Hepatocyte (in vitro differentiated cells): ENCODE measurements at regions not wholly inside any gene's neighbourhood (a gene's known extent, or its start where the extent isn't known, plus 50 kb on each side); places are given as distances from the start of the nearest gene placed in this dataset.

Source experiments
- DNase-seq: peaks from one replicate; pipeline ENCODE4 v3.0.0-alpha.2; 2016; ENCODE audit warnings: low spot score
- H2AFZ ChIP-seq: fragments of 200-600 bp; sonication (generic); 2 replicates; pipeline ENCODE4 v1.6.0; 2016; ENCODE audit warnings: antibody characterized with exemption, mild to moderate bottlenecking
- H3K27ac ChIP-seq: fragments of 200-600 bp; sonication (generic); 2 replicates; pipeline ENCODE4 v1.5.1; 2016; ENCODE audit warnings: mild to moderate bottlenecking
- H3K27me3 ChIP-seq: fragments of 200-600 bp; sonication (generic); 2 replicates; pipeline ENCODE4 v1.6.1; 2016
- H3K36me3 ChIP-seq: fragments of 200-600 bp; sonication (generic); replicated peaks from 2 replicates; pipeline ENCODE4 v1.5.1; 2016; ENCODE audit warnings: low read depth; ENCODE audit not compliant: insufficient read depth
- H3K4me1 ChIP-seq: fragments of 200-600 bp; sonication (generic); 2 replicates; pipeline ENCODE4 v1.5.1; 2016; ENCODE audit warnings: mild to moderate bottlenecking, moderate library complexity; ENCODE audit not compliant: insufficient read depth
- H3K4me2 ChIP-seq: fragments of 200-600 bp; sonication (generic); 2 replicates; pipeline ENCODE4 v1.6.0; 2016
- H3K4me3 ChIP-seq: fragments of 200-600 bp; sonication (generic); 2 replicates; pipeline ENCODE4 v1.5.1; 2016; ENCODE audit warnings: mild to moderate bottlenecking
- H3K79me2 ChIP-seq: fragments of 200-600 bp; sonication (generic); 2 replicates; pipeline ENCODE4 v1.6.0; 2017; ENCODE audit warnings: mild to moderate bottlenecking
- H3K9me2 ChIP-seq: fragments of 200-600 bp; sonication (generic); replicated peaks from 2 replicates; pipeline ENCODE4 v1.6.0; 2017; ENCODE audit warnings: mild to moderate bottlenecking; ENCODE audit not compliant: insufficient read depth
- H3K9me3 ChIP-seq: fragments of 200-600 bp; sonication (generic); 2 replicates; pipeline ENCODE4 v1.5.1; 2016; ENCODE audit warnings: low read depth, mild to moderate bottlenecking
- H4K20me1 ChIP-seq: fragments of 200-600 bp; sonication (generic); 2 replicates; pipeline ENCODE4 v1.6.0; 2016; ENCODE audit warnings: mild to moderate bottlenecking; ENCODE audit not compliant: insufficient read depth, poor library complexity, severe bottlenecking
- EZH2 ChIP-seq: fragments of 200-600 bp; sonication (generic); IDR thresholded peaks from 2 replicates; pipeline ENCODE4 v1.6.1; 2016; ENCODE audit warnings: antibody characterized with exemption, mild to moderate bottlenecking, borderline replicate concordance
- EZH2phosphoT487 ChIP-seq: fragments of 200-600 bp; sonication (generic); IDR thresholded peaks from one replicate; pipeline ENCODE4 v1.6.1; 2018; ENCODE audit warnings: antibody characterized with exemption, mild to moderate bottlenecking, low read depth, moderate library complexity; ENCODE audit not compliant: unreplicated experiment, severe bottlenecking
- WGBS: methylation state at CpG from one replicate; pipeline ENCODE4 v1.1.6; 2016; ENCODE audit warnings: low lambda C conversion rate; ENCODE audit errors: missing lambda C conversion rate; 5-methylcytosine and 5-hydroxymethylcytosine counted together
- TF ChIP-seq, protein P1 (sequence below): fragments of 200-600 bp; sonication (generic); IDR thresholded peaks from 2 replicates; pipeline ENCODE4 v1.5.1; 2016; ENCODE audit warnings: antibody characterized with exemption, mild to moderate bottlenecking; ENCODE audit not compliant: poor library complexity

GRCh38 chr18:78683191-78684010, 296.2 kb upstream of the SALL3 start:
- TF ChIP-seq EZH2, result no peak
- TF ChIP-seq, protein P1, sequence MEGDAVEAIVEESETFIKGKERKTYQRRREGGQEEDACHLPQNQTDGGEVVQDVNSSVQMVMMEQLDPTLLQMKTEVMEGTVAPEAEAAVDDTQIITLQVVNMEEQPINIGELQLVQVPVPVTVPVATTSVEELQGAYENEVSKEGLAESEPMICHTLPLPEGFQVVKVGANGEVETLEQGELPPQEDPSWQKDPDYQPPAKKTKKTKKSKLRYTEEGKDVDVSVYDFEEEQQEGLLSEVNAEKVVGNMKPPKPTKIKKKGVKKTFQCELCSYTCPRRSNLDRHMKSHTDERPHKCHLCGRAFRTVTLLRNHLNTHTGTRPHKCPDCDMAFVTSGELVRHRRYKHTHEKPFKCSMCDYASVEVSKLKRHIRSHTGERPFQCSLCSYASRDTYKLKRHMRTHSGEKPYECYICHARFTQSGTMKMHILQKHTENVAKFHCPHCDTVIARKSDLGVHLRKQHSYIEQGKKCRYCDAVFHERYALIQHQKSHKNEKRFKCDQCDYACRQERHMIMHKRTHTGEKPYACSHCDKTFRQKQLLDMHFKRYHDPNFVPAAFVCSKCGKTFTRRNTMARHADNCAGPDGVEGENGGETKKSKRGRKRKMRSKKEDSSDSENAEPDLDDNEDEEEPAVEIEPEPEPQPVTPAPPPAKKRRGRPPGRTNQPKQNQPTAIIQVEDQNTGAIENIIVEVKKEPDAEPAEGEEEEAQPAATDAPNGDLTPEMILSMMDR, result no peak
- no peak for TF ChIP-seq EZH2phosphoT487
- Histone ChIP-seq H3K4me1 (no peaks in the 10 kb centered on the region), H3K27me3 (no peaks in the 10 kb centered on the region), H2AFZ (no peak overlapping the region), H3K4me2 (no peak overlapping the region), H3K27ac (no peak overlapping the region), H3K79me2 (no peaks in the 10 kb centered on the region), H3K4me3 (no peak overlapping the region), H3K9me3 (no peaks in the 10 kb centered on the region), H4K20me1 (no peaks in the 10 kb centered on the region), H3K36me3 (no peaks in the 10 kb centered on the region), H3K9me2 (no peaks in the 10 kb centered on the region)
- WGBS, result 90% methylated on average over 26 of the region's 26 CpGs
- no peak for DNase-seq

DNA sequence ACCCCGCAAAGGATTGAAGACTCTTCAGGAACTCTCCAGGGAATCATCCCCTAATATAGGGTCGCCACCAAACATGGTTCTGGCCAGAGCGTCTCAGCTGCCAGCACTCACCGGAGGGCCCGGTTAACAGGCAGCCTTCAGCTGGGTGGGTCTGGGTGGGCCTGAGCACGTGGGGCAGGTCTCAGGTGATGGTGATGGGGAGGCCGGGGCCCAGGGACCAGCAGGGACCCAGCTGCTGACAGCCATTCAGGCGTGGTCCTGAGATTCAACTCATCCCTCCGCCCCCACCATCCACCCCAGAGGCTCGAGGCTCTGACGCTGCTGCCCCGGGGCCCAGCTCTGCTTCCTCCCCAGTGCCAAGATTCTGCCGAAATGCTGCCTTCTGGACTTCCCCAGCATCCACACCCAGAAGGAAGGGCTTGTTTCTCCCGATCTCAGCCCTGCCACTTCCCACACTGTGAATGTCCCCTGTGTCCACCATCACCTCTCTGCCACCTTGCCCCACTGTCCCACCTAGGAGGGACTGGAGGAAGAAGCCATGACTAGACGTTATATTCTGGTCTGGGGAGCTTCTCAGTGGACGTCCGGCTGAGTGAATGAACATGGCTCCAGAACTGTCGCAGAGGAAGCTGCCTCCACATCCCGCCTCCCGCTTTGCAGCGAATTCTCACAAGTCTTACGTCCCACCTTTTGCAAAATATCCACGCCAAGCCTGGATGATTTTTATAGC, 294.2 kb upstream of the SALL3 start:
- H3K9me2 ChIP-seq, result no peaks in the 10 kb centered on the region
- H3K36me3 ChIP-seq, result no peaks in the 10 kb centered on the region
- H3K4me1 ChIP-seq, result no peaks in the 10 kb centered on the region
- no peak overlapping the region for H2AFZ ChIP-seq
- H4K20me1 ChIP-seq, result no peaks in the 10 kb centered on the region
- no peaks in the 10 kb centered on the region for H3K27me3 ChIP-seq
- no peak overlapping the region for H3K27ac ChIP-seq
- H3K79me2 ChIP-seq, result no peaks in the 10 kb centered on the region
- no peak overlapping the region for H3K4me2 ChIP-seq
- TF ChIP-seq EZH2 (no peak), EZH2phosphoT487 (no peak)
- TF ChIP-seq, protein P1, result no peak
- WGBS, result 81% methylated on average over 20 of the region's 23 CpGs
- DNase-seq, result no peak
- no peak overlapping the region for H3K4me3 ChIP-seq
- no peaks in the 10 kb centered on the region for H3K9me3 ChIP-seq

GRCh38 chr18:78685980-78686530, 293.6 kb upstream of the SALL3 start:
- Histone ChIP-seq H3K27me3 (no peaks in the 10 kb centered on the region), H3K79me2 (no peaks in the 10 kb centered on the region), H4K20me1 (no peaks in the 10 kb centered on the region), H3K36me3 (no peaks in the 10 kb centered on the region), H3K9me2 (no peaks in the 10 kb centered on the region), H2AFZ (no peak overlapping the region), H3K4me3 (no peak overlapping the region), H3K4me2 (no peak overlapping the region), H3K9me3 (no peaks in the 10 kb centered on the region), H3K27ac (no peak overlapping the region), H3K4me1 (peaks cover 5% of the 10 kb centered on the region)
- 95% methylated on average over 25 of the region's 26 CpGs for WGBS
- no peak for DNase-seq
- TF ChIP-seq EZH2, result no peak
- TF ChIP-seq EZH2phosphoT487, result no peak
- TF ChIP-seq, protein P1, result no peak
